ENCODE measurements at regions not wholly inside any gene's neighbourhood (a gene's known extent, or its start where the extent isn't known, plus 50 kb on each side); places are given as distances from the start of the nearest gene placed in this dataset.

GRCh38 chr2:18987592-18988073 lies 370.8 kb downstream of the OSR1 start:
- Histone ChIP-seq H3K27me3 (ENCODE audit: control insufficient read depth in 2 of 2, insufficient read depth in 2 of 2, low read length in 2 of 2) (no peaks in the 10 kb centered on the region), H3K27ac (ENCODE audit: extremely low read depth, low read depth, low read length) (no peak overlapping the region), H3K4me2 (ENCODE audit: insufficient read depth, low read length) (no peak overlapping the region), H3K9me3 (replicated peaks; ENCODE audit: control insufficient read depth, insufficient read depth, low read depth, low read length) (no peaks in the 10 kb centered on the region), H4K20me1 (replicated peaks; ENCODE audit: control insufficient read depth, insufficient read depth, low read length) (no peaks in the 10 kb centered on the region), H3K4me3 (no peak overlapping the region), H3K9ac (ENCODE audit: insufficient read depth in 1 of 2, low read depth in 2 of 2, low read length in 2 of 2) (no peak overlapping the region), H3K79me2 (ENCODE audit: control insufficient read depth, insufficient read depth, low read length) (no peaks in the 10 kb centered on the region), H3K4me1 (replicated peaks in 1 of 2; ENCODE audit: control insufficient read depth in 2 of 2, insufficient read depth in 2 of 2, low read length in 2 of 2) (no peaks in the 10 kb centered on the region), H3K9me1 (ENCODE audit: control insufficient read depth, insufficient read depth, low read length) (no peaks in the 10 kb centered on the region), H2AFZ (ENCODE audit: low read depth, low read length) (no peak overlapping the region), H3K36me3 (ENCODE audit: control insufficient read depth, insufficient read depth, low read length) (no peaks in the 10 kb centered on the region)
- WGBS (ENCODE audit: insufficient coverage, low coverage, missing lambda C conversion rate) = 2% methylated on average over 4 of the region's 4 CpGs
- ChIA-PET CTCF (ENCODE audit: low intra/inter-chr PET ratio) (no interaction called here), POLR2A (interaction anchor here (0.5 kb wide), 1 partner anchor 48 kb away, joined by 3 read pairs; no protein-coding TSS in a partner anchor)
- FAIRE-seq (no peak), DNase-seq (ENCODE audit: extremely low read depth in 1 of 4, low spot score in 3 of 4) (peak in 1 of 4 experiments; percentile 1), ATAC-seq (no peak)
- in situ Hi-C loops (cut with MboI) = no loop called here
- intact Hi-C loops (cut with micrococcal nuclease) = no loop called here
- no TSS peak for BruUV-seq (replicated peaks)
- TF ChIP-seq CUX1 (CRISPR knock-in tag; IDR thresholded peaks at IDR 0.05) (no peak), MCM7 (IDR thresholded peaks at IDR 0.05) (no peak), NCOA4 (IDR thresholded peaks at IDR 0.05; ENCODE audit: partially characterized antibody) (no peak), KDM5B (IDR thresholded peaks at IDR 0.05; ENCODE audit: insufficient replicate concordance, low read depth, low read length) (no peak), MITF (IDR thresholded peaks at IDR 0.05) (no peak), HEY1 (CRISPR knock-in tag; IDR thresholded peaks at IDR 0.05; ENCODE audit: borderline replicate concordance) (no peak), MEF2D (tag; conservative IDR thresholded peaks at IDR 0.05; ENCODE audit: low read depth) (no peak), USF2 (CRISPR knock-in tag; IDR thresholded peaks at IDR 0.05) (no peak), ETS1 (conservative IDR thresholded peaks at IDR 0.05; ENCODE audit: control insufficient read depth, low read depth, low read length) (no peak), SFPQ (IDR thresholded peaks at IDR 0.05; ENCODE audit: low read depth, low read length) (no peak), SIRT6 (IDR thresholded peaks at IDR 0.05; ENCODE audit: low read depth, low read length) (no peak)
